GM18858 (cell line): ENCODE measurements at regions not wholly inside any gene's neighbourhood (a gene's known extent, or its start where the extent isn't known, plus 50 kb on each side); places are given as distances from the start of the nearest gene placed in this dataset.

Source experiments
- ATAC-seq: cut with Tn5 transposase; IDR thresholded peaks from one replicate; pipeline ENCODE4 v1.9.1; 2021; ENCODE audit not compliant: unreplicated experiment

DNA sequence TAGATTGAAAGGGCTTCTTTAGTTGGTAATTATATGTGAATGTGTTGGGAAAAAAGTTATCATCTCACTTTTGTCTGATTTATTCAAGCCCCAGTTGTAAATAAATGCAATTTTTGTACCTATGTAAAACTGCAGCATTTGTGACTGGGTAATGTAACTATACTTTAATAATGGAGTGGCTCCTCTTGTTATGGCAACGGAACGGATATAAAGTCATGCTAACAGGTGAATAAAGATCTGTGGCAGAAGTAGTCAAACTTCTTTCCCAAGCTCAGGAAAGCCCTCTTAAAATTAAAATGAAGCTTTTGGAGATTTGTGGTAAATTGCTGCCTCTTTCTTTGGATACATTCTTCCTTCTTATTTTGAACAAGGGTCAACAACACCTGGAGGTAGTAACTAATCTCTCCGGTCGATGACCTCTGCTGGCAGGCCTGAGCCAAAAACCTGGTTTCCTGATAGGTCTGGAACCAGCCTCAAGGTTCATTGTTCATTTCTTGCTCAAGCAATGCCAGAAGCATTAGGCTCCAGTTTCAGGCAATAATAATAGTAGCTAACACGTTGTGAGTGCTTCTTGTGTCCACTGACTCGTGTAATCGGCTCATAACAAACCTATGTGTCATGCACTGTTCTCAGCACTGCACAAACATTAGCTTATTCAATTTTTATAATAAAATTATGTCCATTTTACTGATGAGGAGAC lies 313.4 kb upstream of the DACH1 start:
- no peak for ATAC-seq

GRCh38 chr13:72174549-72174948 lies 307.5 kb upstream of the DACH1 start:
- ATAC-seq = no peak

- no peak for ATAC-seq
Observed at GRCh38 chr13:72170571-72170970, 303.6 kb upstream of the DACH1 start.

- ATAC-seq = no peak
Observed at GRCh38 chr13:72168126-72168855, 301.3 kb upstream of the DACH1 start.

GRCh38 chr13:72166102-72166650 lies 299.2 kb upstream of the DACH1 start:
- no peak for ATAC-seq

DNA sequence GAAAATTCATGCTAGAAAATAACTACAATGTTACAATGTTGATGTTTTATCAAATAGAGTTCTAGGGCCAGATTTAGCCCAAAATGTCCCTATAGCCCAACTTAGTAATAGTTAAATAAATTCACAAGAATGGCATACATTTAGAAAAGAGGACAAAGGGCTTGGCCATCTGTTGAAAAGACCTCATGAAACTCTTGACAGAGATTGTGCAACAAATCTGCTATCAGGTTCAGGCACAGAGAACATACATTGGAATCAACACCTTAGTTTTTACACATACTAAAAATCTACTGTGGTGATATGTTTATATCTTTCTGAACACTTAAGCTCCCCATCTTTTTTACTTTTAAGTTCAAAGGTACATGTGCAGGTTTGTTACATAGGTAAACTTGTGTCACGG lies 298.3 kb upstream of the DACH1 start:
- ATAC-seq = no peak

- no peak for ATAC-seq
Observed at GRCh38 chr13:72164811-72165210, 297.8 kb upstream of the DACH1 start.

- no peak for ATAC-seq
Observed at GRCh38 chr13:72163678-72164077, 296.7 kb upstream of the DACH1 start.

DNA sequence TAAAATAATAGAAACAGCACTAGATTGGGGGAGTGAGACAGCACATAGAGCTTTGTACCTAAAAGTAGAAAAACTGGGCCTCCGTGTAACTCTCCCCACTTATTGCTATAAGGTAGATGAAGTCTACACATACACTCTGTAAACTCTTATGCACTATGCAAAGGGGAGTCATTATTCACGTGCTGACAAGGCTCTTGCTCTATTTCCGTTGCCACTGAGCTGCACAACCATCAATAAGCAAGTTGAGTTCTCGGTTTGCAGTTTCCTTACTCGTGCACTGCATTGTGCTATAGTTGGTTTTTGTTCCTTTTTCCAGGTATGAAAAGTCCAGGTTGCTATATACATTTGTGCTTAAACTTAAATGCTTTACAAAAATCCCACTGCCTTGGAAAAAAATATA lies 294.0 kb upstream of the DACH1 start:
- ATAC-seq = no peak

DNA sequence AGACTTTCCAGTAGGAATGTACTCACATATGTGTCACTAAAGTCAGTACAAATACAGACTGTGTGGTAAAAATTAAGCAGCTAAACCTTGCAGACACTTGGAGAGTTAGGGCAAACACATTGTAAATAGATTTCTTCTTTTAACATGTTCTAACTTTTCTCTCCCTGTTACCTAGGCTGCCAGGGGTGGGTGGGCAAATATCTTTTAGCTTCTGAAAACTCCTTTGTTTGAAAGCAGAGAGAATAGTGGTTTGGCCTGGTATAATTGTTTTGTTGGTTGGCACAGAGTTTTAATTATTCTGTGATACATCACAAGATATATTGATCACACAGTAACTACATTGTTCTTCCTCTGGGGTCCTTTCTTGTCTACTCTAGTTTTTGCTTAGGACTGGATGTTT lies 289.8 kb upstream of the DACH1 start:
- no peak for ATAC-seq

DNA sequence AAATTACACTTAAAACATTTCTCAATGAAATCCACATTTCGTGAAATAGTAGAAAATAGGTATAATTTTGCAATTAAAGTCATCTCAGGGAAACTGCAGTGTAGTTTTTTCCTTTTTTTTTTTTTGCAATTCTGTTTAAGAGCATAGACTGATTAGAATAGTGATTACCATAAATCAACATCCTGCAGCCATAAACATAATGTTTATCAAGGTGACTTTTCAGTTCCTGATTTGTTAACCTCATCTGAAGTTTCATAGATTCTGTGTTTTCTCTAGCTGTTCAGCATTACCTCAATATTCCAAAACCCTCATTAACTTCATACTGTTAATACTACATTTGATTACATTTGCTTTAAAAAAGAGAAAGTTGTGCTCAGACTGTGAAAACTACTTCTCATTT lies 286.3 kb upstream of the DACH1 start:
- no peak for ATAC-seq

- ATAC-seq = no peak
Observed at GRCh38 chr13:72151241-72151640, 284.2 kb upstream of the DACH1 start.

- no peak for ATAC-seq
Observed at GRCh38 chr13:72150502-72150901, 283.5 kb upstream of the DACH1 start.

- ATAC-seq = no peak
Observed at GRCh38 chr13:72149701-72150100, 282.7 kb upstream of the DACH1 start.

DNA sequence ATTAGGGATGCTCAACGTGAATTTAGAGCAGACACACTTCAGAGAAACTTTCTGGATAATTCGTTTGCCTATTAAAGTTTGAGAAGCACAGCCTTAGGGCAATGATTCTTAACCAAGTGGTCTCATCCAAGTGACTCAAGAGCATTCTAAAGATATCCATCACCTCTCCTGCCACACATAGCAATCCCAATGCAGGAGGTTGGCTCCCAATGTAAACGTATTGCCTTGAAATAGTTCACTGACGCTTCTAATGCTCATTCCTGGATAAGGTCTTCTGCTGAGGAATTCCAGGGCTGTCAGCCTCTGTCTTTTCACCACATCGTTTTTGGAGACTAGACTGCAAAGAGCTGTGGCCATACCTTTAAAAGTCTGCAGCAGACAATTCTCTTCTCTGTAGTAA lies 279.8 kb upstream of the DACH1 start:
- no peak for ATAC-seq

DNA sequence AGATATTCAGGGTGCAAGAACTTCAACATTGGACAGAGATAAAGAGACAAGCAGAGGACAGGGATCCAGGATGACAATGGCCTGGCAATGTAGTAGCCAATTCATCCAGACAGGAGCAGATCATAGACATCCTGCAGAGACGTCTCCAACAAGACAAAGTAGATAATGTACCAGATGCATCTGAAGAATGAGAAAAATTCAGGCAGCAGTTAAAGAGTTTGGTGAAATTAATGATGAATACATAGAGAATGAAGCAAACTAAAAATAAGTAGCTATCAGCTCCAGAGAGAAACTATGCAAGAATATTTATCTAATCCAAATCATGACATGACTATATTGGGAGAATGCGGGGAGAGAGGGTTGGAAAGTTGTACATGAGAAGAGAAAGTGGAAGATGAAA lies 278.4 kb upstream of the DACH1 start:
- ATAC-seq = no peak

- no peak for ATAC-seq
Observed at GRCh38 chr13:72144636-72145035, 277.6 kb upstream of the DACH1 start.

DNA sequence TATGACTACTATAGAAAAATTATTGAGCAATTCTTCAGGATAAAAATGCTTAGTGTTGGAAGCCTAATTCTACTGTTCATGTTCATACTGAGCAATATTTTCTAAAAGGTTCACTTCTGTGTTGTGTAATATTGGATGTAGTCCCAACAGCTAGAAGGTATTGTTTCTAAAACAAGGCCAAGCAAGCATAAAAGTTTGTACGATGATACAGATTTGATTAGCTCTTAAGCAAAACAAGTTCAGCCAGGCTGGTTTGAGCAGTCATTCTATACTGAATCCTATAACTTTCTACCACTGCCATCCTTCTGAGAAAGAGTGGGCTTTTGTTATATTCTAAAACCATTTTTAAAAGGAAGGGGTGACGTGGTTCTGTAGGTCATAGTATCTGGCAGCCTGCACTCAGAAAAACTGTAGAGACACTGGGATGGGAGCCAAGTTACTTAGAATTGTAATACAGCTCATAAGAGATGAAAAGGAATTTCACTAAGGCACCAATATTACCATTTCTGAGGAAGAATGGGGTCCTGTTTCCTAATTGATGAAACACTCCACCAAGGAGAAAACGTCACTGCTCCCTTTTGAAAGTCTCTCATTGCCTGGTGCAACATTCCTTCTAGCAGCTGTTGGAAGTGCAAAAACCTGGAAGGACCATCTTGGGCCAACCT lies 275.0 kb upstream of the DACH1 start:
- ATAC-seq = no peak

- ATAC-seq = no peak
Observed at GRCh38 chr13:72139192-72139591, 272.2 kb upstream of the DACH1 start.

DNA sequence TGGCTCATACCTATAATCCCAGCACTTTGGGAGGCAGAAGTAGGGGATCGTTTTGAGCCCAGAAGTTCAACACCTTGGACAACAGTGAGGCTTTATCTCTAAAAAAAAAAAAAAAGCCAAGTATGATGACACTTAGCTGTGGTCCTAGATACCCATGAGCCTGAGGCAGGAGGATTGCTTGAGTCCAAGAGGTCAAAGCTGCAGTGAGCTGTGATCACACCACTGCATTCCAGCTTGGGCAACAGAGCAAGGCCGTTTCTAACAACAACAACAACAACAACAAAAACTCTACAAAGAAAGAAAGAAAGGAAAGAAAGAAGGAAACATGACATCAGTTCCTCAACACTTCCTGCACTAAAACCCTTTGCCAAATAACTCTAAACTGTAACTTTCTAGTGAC lies 265.1 kb upstream of the DACH1 start:
- ATAC-seq = no peak

DNA sequence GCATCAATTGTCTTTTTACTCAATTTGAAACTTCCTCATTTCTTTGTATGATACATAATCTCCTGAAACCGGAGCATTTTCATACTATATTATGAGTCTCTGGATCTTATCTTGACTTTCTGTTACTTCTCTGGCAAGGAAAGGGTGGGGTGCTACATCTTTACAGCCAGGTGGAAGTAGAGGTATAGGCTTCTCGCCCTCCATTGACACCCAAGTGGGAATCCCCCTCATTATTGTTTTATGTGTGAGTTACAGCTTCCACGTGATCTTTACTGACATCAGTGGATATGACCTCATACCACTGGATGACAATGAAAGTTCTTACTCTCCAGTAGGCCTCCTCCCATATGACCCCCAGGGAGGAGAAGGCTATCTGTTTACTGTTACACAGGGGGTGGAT lies 262.1 kb upstream of the DACH1 start:
- ATAC-seq = no peak

DNA sequence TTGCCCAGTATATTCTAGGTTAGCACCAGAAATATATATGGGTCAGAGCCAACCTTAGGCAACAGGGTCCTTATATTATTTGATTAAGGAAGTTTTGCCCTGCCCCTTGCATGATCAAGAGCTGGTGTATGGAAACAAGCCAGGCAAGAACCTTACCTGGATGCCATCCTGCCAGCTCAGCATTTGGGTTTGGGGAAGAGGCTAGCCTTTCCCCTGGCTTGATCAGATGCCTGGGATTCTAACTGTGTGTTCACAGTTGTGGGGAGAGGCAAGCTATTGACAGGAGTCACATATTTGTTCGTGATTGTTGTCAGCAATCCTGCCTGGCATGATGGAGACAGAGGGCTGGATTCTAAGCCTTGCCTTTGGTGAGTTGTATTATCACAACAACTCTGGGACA lies 260.0 kb upstream of the DACH1 start:
- no peak for ATAC-seq
